Activated T-helper 1 cell treated with Interleukin-2 at 50 U/mL for 16 hours (primary cell): ENCODE measurements at regions not wholly inside any gene's neighbourhood (a gene's known extent, or its start where the extent isn't known, plus 50 kb on each side); places are given as distances from the start of the nearest gene placed in this dataset.

ENCODE experiments used
- DNase-seq: peaks from one replicate; pipeline ENCODE4 v3.0.0-alpha.2; 2020; ENCODE audit warnings: low read depth

- no peak for DNase-seq
Measured at GRCh38 chr14:100638211-100638855, 51.1 kb upstream of the BEGAIN start.

GRCh38 chr14:100639280-100639679 lies 52.1 kb upstream of the BEGAIN start:
- no peak for DNase-seq

GRCh38 chr14:100640471-100641273 lies 53.5 kb upstream of the BEGAIN start:
- DNase-seq, result peak; percentile 64

- no peak for DNase-seq
Measured at GRCh38 chr14:100641274-100641860, 54.1 kb upstream of the BEGAIN start.

GRCh38 chr14:100643426-100643825 lies 56.2 kb upstream of the BEGAIN start:
- DNase-seq, result no peak

GRCh38 chr14:100644383-100644782 lies 57.2 kb upstream of the BEGAIN start:
- DNase-seq, result no peak

GRCh38 chr14:100644784-100645183 lies 57.6 kb upstream of the BEGAIN start:
- no peak for DNase-seq

GRCh38 chr14:100645196-100645981 lies 58.2 kb upstream of the BEGAIN start:
- peak; percentile 61 for DNase-seq

GRCh38 chr14:100645982-100646314 lies 58.7 kb upstream of the BEGAIN start:
- no peak for DNase-seq

GRCh38 chr14:100648474-100649172 lies 61.4 kb upstream of the BEGAIN start:
- DNase-seq, result no peak

GRCh38 chr14:100649173-100649519 lies 61.9 kb upstream of the BEGAIN start:
- DNase-seq, result no peak

- no peak for DNase-seq
Measured at GRCh38 chr14:100651999-100652508, 64.8 kb upstream of the BEGAIN start.

- no peak for DNase-seq
Measured at GRCh38 chr14:100652744-100653143, 65.5 kb upstream of the BEGAIN start.

- DNase-seq, result no peak
Measured at GRCh38 chr14:100653409-100653808, 66.2 kb upstream of the BEGAIN start.

GRCh38 chr14:100654025-100654813 lies 67.0 kb upstream of the BEGAIN start:
- no peak for DNase-seq

- DNase-seq, result peak; percentile 25
Measured at GRCh38 chr14:100654814-100655740, 67.9 kb upstream of the BEGAIN start.

- no peak for DNase-seq
Measured at GRCh38 chr14:100655741-100656085, 68.5 kb upstream of the BEGAIN start.

- DNase-seq, result no peak
Measured at GRCh38 chr14:100656996-100657395, 69.7 kb upstream of the DLK1 start.

- DNase-seq, result no peak
Measured at GRCh38 chr14:100657780-100658179, 68.9 kb upstream of the DLK1 start.
